ENCODE measurements at regions not wholly inside any gene's neighbourhood (a gene's known extent, or its start where the extent isn't known, plus 50 kb on each side); places are given as distances from the start of the nearest gene placed in this dataset.
"Not testable (repeated sequence)": the region's sequence is repeated elsewhere in the genome, so short reads cannot be mapped to it uniquely, and the experiment has no call there.

GRCh38 chr6:158920311-158920905 is 79.6 kb downstream of the RSPH3 start:
- DNase-seq, result no peak

- DNase-seq, result no peak
Observed at GRCh38 chr6:158919865-158920264, 80.1 kb downstream of the RSPH3 start.

- no peak for DNase-seq
Observed at GRCh38 chr6:158916617-158917016, 83.4 kb downstream of the RSPH3 start.

GRCh38 chr6:158914923-158915322 is 85.1 kb downstream of the RSPH3 start:
- DNase-seq, result no peak

- no peak for DNase-seq
Observed at GRCh38 chr6:158913580-158913979, 86.4 kb downstream of the RSPH3 start.

GRCh38 chr6:158912655-158913054 is 87.3 kb downstream of the RSPH3 start:
- no peak for DNase-seq

GRCh38 chr6:158911746-158912480 is 88.1 kb downstream of the RSPH3 start:
- DNase-seq, result no peak

- DNase-seq, result no peak
Observed at GRCh38 chr6:158910484-158911440, 89.2 kb downstream of the RSPH3 start.

GRCh38 chr6:158909938-158910337 is 90.1 kb downstream of the RSPH3 start:
- no peak for DNase-seq

GRCh38 chr6:158908606-158909005 is 89.4 kb upstream of the EZR start:
- no peak for DNase-seq

GRCh38 chr6:158907931-158908330 is 88.8 kb upstream of the EZR start:
- DNase-seq, result no peak

- DNase-seq, result no peak
Observed at GRCh38 chr6:158906926-158907325, 87.8 kb upstream of the EZR start.

GRCh38 chr6:158905277-158905676 is 86.1 kb upstream of the EZR start:
- no peak for DNase-seq

- DNase-seq, result no peak
Observed at GRCh38 chr6:158903801-158904200, 84.6 kb upstream of the EZR start.

- no peak for DNase-seq
Observed at GRCh38 chr6:158900663-158901312, 81.6 kb upstream of the EZR start.

GRCh38 chr6:158897236-158897635 is 78.1 kb upstream of the EZR start:
- DNase-seq, result no peak

GRCh38 chr6:158895661-158896060 is 76.5 kb upstream of the EZR start:
- DNase-seq, result no peak

- DNase-seq, result no peak
Observed at GRCh38 chr6:158894193-158894592, 75.0 kb upstream of the EZR start.

GRCh38 chr6:158892266-158892665 is 73.1 kb upstream of the EZR start:
- no peak for DNase-seq

GRCh38 chr6:158891560-158891959 is 72.4 kb upstream of the EZR start:
- not testable (repeated sequence) for DNase-seq

- not testable (repeated sequence) for DNase-seq
Observed at GRCh38 chr6:158888171-158888570, 69.0 kb upstream of the EZR start.

- DNase-seq, result not testable (repeated sequence)
Observed at GRCh38 chr6:158886346-158886977, 67.3 kb upstream of the EZR start.

GRCh38 chr6:158881884-158882283 is 62.7 kb upstream of the EZR start:
- not testable (repeated sequence) for DNase-seq

All from NCI-H1436 (cell line).